ENCODE measurements at regions not wholly inside any gene's neighbourhood (a gene's known extent, or its start where the extent isn't known, plus 50 kb on each side); places are given as distances from the start of the nearest gene placed in this dataset.
"Not testable (repeated sequence)": the region's sequence is repeated elsewhere in the genome, so short reads cannot be mapped to it uniquely, and the experiment has no call there.

DNA sequence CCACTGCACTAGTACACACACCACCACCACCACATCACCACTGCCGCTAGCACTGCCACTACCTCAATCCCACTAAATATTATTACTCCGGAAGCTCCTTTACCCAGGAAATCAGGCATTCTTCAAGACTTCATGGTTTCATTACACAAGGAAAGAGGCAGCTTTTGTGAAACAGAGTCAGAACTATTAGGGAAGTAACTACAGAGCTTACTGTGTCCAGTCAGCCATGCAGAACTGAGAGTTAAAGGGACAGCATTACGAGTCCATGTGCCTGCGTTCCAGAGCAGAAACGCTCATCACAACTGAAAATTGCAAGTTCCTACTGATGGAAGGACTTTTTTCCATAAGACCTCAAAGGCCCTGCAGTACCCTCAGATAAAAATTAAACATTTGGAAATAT lies 103.2 kb upstream of the FRG1 start:
- TF ChIP-seq, protein P1, sequence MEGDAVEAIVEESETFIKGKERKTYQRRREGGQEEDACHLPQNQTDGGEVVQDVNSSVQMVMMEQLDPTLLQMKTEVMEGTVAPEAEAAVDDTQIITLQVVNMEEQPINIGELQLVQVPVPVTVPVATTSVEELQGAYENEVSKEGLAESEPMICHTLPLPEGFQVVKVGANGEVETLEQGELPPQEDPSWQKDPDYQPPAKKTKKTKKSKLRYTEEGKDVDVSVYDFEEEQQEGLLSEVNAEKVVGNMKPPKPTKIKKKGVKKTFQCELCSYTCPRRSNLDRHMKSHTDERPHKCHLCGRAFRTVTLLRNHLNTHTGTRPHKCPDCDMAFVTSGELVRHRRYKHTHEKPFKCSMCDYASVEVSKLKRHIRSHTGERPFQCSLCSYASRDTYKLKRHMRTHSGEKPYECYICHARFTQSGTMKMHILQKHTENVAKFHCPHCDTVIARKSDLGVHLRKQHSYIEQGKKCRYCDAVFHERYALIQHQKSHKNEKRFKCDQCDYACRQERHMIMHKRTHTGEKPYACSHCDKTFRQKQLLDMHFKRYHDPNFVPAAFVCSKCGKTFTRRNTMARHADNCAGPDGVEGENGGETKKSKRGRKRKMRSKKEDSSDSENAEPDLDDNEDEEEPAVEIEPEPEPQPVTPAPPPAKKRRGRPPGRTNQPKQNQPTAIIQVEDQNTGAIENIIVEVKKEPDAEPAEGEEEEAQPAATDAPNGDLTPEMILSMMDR (IDR thresholded peaks at IDR 0.05; ENCODE audit: insufficient read depth, low read depth, low read length, missing control alignments) = no peak
- H3K4me3 ChIP-seq (ENCODE audit: low read depth, low read length) = no peak overlapping the region
- no peak for DNase-seq (ENCODE audit: low read depth)

DNA sequence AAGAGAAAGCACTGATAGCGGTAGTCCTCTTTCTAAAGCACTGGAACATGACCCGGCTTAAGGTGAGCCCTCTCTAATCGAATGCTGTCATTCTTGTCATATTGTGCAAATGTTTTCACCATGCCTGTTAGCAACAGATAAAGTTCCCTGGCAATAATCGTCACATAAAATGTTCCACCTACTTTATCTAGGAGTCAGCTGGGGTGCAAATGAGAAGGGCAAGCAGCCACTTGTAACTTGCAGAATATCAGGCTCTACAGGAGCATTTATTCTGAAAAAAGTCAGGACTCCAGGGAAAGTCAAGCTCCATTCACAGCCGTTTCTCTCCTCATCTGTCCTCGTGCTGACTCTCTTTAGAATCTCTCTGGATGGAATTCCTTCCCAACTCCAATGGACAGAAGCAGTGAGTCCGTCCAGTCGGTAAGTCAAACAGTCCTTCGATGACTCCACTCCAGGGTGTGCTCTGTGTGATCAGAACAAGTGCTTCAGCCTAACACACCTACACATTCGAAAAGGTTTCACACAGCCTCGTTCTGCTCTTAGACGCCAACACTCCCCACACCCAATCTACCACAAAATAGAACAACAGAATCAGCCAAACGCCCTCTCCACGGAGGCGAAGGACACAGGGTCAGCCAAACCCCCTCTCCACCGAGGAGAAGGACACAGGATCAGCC lies 101.7 kb upstream of the FRG1 start:
- no peak overlapping the region for H3K4me3 ChIP-seq (ENCODE audit: low read depth, low read length)
- TF ChIP-seq, protein P1 (IDR thresholded peaks at IDR 0.05; ENCODE audit: insufficient read depth, low read depth, low read length, missing control alignments) = no peak
- no peak for DNase-seq (ENCODE audit: low read depth)

DNA sequence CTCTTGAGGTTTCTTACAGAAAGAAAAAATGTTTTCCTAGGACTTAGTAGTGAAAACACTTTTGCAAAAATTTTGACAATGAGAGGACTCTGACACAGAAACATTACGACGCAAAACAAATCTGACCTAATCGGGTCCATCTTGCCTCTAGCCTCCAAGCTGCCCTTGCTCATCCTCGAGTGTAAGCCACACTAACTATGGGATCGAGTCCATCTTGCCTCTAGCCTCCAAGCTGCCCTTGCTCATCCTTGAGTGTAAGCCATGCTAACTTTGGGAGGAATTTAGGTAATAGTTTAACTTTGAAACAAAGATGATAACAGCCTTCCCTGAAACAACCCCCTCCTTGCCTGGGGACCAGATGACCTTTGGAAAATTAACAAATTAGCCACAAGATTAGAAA lies 100.3 kb upstream of the FRG1 start:
- no peak overlapping the region for H3K4me3 ChIP-seq (ENCODE audit: low read depth, low read length)
- DNase-seq (ENCODE audit: low read depth) = no peak
- TF ChIP-seq, protein P1 (IDR thresholded peaks at IDR 0.05; ENCODE audit: insufficient read depth, low read depth, low read length, missing control alignments) = no peak

DNA sequence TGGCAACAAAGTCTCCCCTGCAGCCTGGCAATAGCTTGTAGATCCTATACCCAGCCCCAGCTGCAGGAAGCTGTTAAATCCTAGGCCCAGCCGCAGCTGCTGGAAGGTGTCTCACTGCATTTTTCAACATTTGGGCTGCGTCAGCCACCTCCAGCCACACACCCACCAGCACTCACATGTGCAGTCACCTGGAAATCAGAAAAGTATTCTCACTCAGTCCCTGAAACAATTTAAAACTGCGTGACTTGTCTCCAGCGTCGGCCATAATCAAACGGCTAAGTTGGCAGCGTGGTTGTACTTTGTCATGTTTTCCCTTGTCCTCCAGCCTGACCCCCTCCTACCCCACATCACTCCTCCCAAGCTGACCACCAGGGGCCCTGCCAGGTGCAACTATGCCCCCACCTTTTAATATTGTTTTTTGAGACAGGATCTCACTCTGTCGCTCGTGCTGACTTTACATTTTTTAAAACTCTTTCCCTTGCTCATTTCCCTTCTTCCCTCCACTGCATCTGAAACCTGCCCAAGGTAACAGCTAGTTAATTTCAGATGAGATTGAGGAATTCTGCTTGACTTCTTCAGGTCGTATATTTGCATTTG lies 97.2 kb upstream of the FRG1 start:
- H3K4me3 ChIP-seq (ENCODE audit: low read depth, low read length) = no peak overlapping the region
- no peak for DNase-seq (ENCODE audit: low read depth)
- TF ChIP-seq, protein P1 (IDR thresholded peaks at IDR 0.05; ENCODE audit: insufficient read depth, low read depth, low read length, missing control alignments) = no peak

DNA sequence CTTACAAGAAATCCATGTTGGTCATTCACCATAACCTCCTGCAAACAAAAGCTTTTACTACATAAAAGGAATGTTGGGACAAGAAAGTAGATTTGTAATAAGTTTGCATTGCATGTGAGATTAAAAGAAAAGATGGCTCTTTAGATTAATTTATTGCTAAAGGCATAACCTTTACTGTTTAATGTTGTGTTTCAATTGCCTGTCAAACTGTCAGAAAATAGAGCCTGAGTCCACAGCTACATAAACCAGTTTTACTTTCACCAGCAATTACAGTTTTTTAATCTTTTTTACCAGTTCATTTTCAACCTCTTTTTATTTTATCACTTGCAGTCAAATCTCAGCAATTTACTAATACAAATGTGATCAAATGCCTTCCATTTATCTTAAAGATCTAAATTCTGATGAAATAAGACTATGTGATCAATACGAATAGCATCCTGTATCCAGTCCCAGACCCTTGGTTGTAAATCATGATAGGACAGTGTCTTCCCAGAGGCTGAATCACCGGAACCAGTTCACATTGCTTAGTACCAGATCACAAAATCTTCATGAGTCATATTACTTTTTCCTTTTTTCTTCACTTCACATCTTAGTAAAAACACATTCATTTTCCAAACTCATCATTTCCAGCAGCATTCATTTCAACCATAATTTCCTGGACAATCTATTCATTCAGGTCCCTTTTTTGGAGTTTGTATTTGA lies 95.4 kb upstream of the FRG1 start:
- TF ChIP-seq, protein P1 (IDR thresholded peaks at IDR 0.05; ENCODE audit: insufficient read depth, low read depth, low read length, missing control alignments) = no peak
- no peak overlapping the region for H3K4me3 ChIP-seq (ENCODE audit: low read depth, low read length)
- no peak for DNase-seq (ENCODE audit: low read depth)

DNA sequence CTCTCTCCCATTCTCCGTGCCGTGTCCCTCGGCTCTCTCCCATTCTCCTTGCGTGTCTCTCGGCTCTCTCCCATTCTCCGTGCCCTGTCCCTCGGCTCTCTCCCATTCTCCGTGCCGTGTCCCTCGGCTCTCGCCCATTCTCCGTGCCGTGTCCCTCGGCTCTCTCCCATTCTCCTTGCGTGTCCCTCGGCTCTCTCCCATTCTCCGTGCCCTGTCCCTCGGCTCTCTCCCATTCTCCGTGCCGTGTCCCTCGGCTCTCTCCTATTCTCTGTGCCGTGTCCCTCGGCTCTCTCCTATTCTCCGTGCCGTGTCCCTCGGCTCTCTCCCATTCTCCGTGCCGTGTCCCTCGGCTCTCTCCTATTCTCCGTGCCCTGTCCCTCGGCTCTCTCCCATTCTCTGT lies 94.6 kb upstream of the FRG1 start:
- not testable (repeated sequence) for H3K4me3 ChIP-seq (ENCODE audit: low read depth, low read length)
- peak; percentile 2 for DNase-seq (ENCODE audit: low read depth)

DNA sequence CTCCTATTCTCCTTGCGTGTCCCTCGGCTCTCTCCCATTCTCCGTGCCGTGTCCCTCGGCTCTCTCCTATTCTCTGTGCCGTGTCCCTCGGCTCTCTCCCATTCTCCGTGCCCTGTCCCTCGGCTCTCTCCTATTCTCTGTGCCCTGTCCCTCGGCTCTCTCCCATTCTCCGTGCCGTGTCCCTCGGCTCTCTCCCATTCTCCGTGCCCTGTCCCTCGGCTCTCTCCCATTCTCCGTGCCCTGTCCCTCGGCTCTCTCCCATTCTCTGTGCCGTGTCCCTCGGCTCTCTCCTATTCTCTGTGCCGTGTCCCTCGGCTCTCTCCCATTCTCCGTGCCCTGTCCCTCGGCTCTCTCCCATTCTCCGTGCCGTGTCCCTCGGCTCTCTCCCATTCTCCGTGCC lies 94.1 kb upstream of the FRG1 start:
- not testable (repeated sequence) for DNase-seq (ENCODE audit: low read depth); H3K4me3 ChIP-seq (ENCODE audit: low read depth, low read length)

DNA sequence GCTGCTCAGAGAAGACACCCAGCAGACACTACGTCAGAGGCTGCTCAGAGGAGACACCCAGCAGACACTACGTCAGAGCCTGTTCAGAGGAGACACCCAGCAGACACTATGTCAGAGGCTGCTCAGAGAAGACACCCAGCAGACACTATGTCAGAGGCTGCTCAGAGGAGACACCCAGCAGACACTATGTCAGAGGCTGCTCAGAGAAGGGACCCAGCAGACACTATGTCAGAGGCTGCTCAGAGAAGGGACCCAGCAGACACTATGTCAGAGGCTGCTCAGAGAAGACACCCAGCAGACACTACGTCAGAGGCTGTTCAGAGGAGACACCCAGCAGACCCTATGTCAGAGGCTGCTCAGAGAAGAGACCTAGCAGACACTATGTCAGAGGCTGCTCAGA lies 92.0 kb upstream of the FRG1 start:
- not testable (repeated sequence) for H3K4me3 ChIP-seq (ENCODE audit: low read depth, low read length); DNase-seq (ENCODE audit: low read depth)
